ENCODE measurements at regions not wholly inside any gene's neighbourhood (a gene's known extent, or its start where the extent isn't known, plus 50 kb on each side); places are given as distances from the start of the nearest gene placed in this dataset.

- Histone ChIP-seq H3K27ac (replicated peaks) (no peak overlapping the region), H3K27me3 (ENCODE audit: insufficient read depth, poor library complexity, severe bottlenecking) (no peaks in the 10 kb centered on the region), H3K4me3 (replicated peaks; ENCODE audit: insufficient read depth, low read length) (no peak overlapping the region)
- no peak for DNase-seq (ENCODE audit: low read depth in 1 of 2, low spot score in 1 of 2)
- TF ChIP-seq SPI1 (IDR thresholded peaks at IDR 0.05; ENCODE audit: borderline replicate concordance, low read depth) (no peak), REST (IDR thresholded peaks at IDR 0.05; ENCODE audit: insufficient replicate concordance, low read depth) (no peak), GABPA (IDR thresholded peaks at IDR 0.05; ENCODE audit: low read depth) (no peak), POLR2AphosphoS5 (IDR thresholded peaks at IDR 0.05; ENCODE audit: low read depth) (no peak), CTCF (IDR thresholded peaks at IDR 0.05; ENCODE audit: insufficient read depth, low read length) (no peak)
These were observed 271.5 kb upstream of the C1orf87 start for GRCh38 chr1:60345049-60345448.

GRCh38 chr1:60343736-60344135 lies 270.2 kb upstream of the C1orf87 start:
- Histone ChIP-seq H3K27ac (replicated peaks) (no peak overlapping the region), H3K4me3 (replicated peaks; ENCODE audit: insufficient read depth, low read length) (no peak overlapping the region), H3K27me3 (ENCODE audit: insufficient read depth, poor library complexity, severe bottlenecking) (no peaks in the 10 kb centered on the region)
- DNase-seq (ENCODE audit: low read depth in 1 of 2, low spot score in 1 of 2), result no peak
- TF ChIP-seq GABPA (IDR thresholded peaks at IDR 0.05; ENCODE audit: low read depth) (no peak), POLR2AphosphoS5 (IDR thresholded peaks at IDR 0.05; ENCODE audit: low read depth) (no peak), SPI1 (IDR thresholded peaks at IDR 0.05; ENCODE audit: borderline replicate concordance, low read depth) (no peak), REST (IDR thresholded peaks at IDR 0.05; ENCODE audit: insufficient replicate concordance, low read depth) (no peak), CTCF (IDR thresholded peaks at IDR 0.05; ENCODE audit: insufficient read depth, low read length) (no peak)

- Histone ChIP-seq H3K27me3 (ENCODE audit: insufficient read depth, poor library complexity, severe bottlenecking) (no peaks in the 10 kb centered on the region), H3K27ac (replicated peaks) (no peak overlapping the region), H3K4me3 (replicated peaks; ENCODE audit: insufficient read depth, low read length) (no peak overlapping the region)
- TF ChIP-seq GABPA (IDR thresholded peaks at IDR 0.05; ENCODE audit: low read depth), result no peak
- no peak for TF ChIP-seq POLR2AphosphoS5 (IDR thresholded peaks at IDR 0.05; ENCODE audit: low read depth)
- TF ChIP-seq REST (IDR thresholded peaks at IDR 0.05; ENCODE audit: insufficient replicate concordance, low read depth), result no peak
- no peak for TF ChIP-seq SPI1 (IDR thresholded peaks at IDR 0.05; ENCODE audit: borderline replicate concordance, low read depth)
- no peak for TF ChIP-seq CTCF (IDR thresholded peaks at IDR 0.05; ENCODE audit: insufficient read depth, low read length)
- DNase-seq (ENCODE audit: low read depth in 1 of 2, low spot score in 1 of 2), result no peak
These were observed 269.0 kb upstream of the C1orf87 start for GRCh38 chr1:60342569-60342968.

Measured in HL-60 (cell line).